GM12892 (cell line): ENCODE measurements at regions not wholly inside any gene's neighbourhood (a gene's known extent, or its start where the extent isn't known, plus 50 kb on each side); places are given as distances from the start of the nearest gene placed in this dataset.

Experiments used
- DNase-seq: peaks from one replicate; pipeline ENCODE4 v3.0.0; 2011; ENCODE audit not compliant: insufficient read length
- FAIRE-seq: peaks from 2 replicates; lab custom pipeline; 2011; peaks lifted over from hg19 to GRCh38; lab: Jason Lieb, UNC
- POLR2A ChIP-seq: IDR thresholded peaks from 2 replicates; pipeline ENCODE4 v1.6.1; 2011; ENCODE audit warnings: low read depth, low read length, control low read depth
- POLR2AphosphoS5 ChIP-seq: IDR thresholded peaks from 2 replicates; pipeline ENCODE4 v1.6.1; 2011; ENCODE audit warnings: low read depth, low read length, control low read depth
- TAF1 ChIP-seq: IDR thresholded peaks from 2 replicates; pipeline ENCODE4 v1.6.1; 2011; ENCODE audit warnings: low read depth, mild to moderate bottlenecking, control low read depth, low read length, borderline replicate concordance

- TF ChIP-seq TAF1 (no peak), POLR2AphosphoS5 (no peak), POLR2A (no peak)
- DNase-seq (no peak), FAIRE-seq (no peak)
Measured at GRCh38 chr11:19320827-19321226, 80.1 kb upstream of the E2F8 start.

GRCh38 chr11:19316434-19316833 is 75.7 kb upstream of the E2F8 start:
- DNase-seq (no peak), FAIRE-seq (no peak)
- TF ChIP-seq TAF1, result no peak
- no peak for TF ChIP-seq POLR2AphosphoS5
- TF ChIP-seq POLR2A, result no peak

GRCh38 chr11:19315511-19315910 is 74.8 kb upstream of the E2F8 start:
- DNase-seq (no peak), FAIRE-seq (no peak)
- TF ChIP-seq POLR2AphosphoS5 (no peak), TAF1 (no peak), POLR2A (no peak)

- DNase-seq, result no peak
- TF ChIP-seq TAF1, result no peak
- TF ChIP-seq POLR2A, result no peak
- TF ChIP-seq POLR2AphosphoS5, result no peak
- no peak for FAIRE-seq
Measured at GRCh38 chr11:19313140-19313539, 72.4 kb upstream of the E2F8 start.

- TF ChIP-seq POLR2A (no peak), POLR2AphosphoS5 (no peak), TAF1 (no peak)
- FAIRE-seq (peak; percentile 93), DNase-seq (peak; percentile 29)
Measured at GRCh38 chr11:19311308-19312030, 70.7 kb upstream of the E2F8 start.

GRCh38 chr11:19307498-19307897 is 66.8 kb upstream of the E2F8 start:
- no peak for TF ChIP-seq TAF1
- TF ChIP-seq POLR2AphosphoS5, result no peak
- no peak for TF ChIP-seq POLR2A
- FAIRE-seq, result no peak
- no peak for DNase-seq

GRCh38 chr11:19306179-19306944 is 65.6 kb upstream of the E2F8 start:
- FAIRE-seq (no peak), DNase-seq (no peak)
- TF ChIP-seq POLR2AphosphoS5, result no peak
- TF ChIP-seq POLR2A, result no peak
- no peak for TF ChIP-seq TAF1

- TF ChIP-seq POLR2AphosphoS5 (no peak), POLR2A (no peak), TAF1 (no peak)
- no peak for DNase-seq
- FAIRE-seq, result no peak
Measured at GRCh38 chr11:19301361-19301760, 60.6 kb upstream of the E2F8 start.

GRCh38 chr11:19294444-19294843 is 53.7 kb upstream of the E2F8 start:
- TF ChIP-seq POLR2AphosphoS5 (no peak), TAF1 (no peak)
- FAIRE-seq (no peak), DNase-seq (no peak)

- DNase-seq, result no peak
- TF ChIP-seq TAF1 (no peak), POLR2A (no peak), POLR2AphosphoS5 (no peak)
- FAIRE-seq, result no peak
Measured at GRCh38 chr11:19291064-19291463, 50.3 kb upstream of the E2F8 start.
